ENCODE measurements at regions not wholly inside any gene's neighbourhood (a gene's known extent, or its start where the extent isn't known, plus 50 kb on each side); places are given as distances from the start of the nearest gene placed in this dataset.

- no peak for TF ChIP-seq CTCF (conservative IDR thresholded peaks at IDR 0.05; ENCODE audit: low read length)
- TF ChIP-seq EZH2phosphoT487 (IDR thresholded peaks at IDR 0.05; ENCODE audit: borderline replicate concordance, low read depth, low read length): no peak
Observed at GRCh38 chr3:67897351-67898336, 243.2 kb upstream of the SUCLG2 start.
